GM12873 (cell line): ENCODE measurements at regions not wholly inside any gene's neighbourhood (a gene's known extent, or its start where the extent isn't known, plus 50 kb on each side); places are given as distances from the start of the nearest gene placed in this dataset.

Experiments
- TF ChIP-seq, protein P1 (sequence below): IDR thresholded peaks from 2 replicates; pipeline ENCODE4 v1.5.1; 2012; ENCODE audit warnings: low read depth, mild to moderate bottlenecking, moderate library complexity, low read length, control low read depth; ENCODE audit not compliant: insufficient read depth; ENCODE audit errors: missing control alignments

DNA sequence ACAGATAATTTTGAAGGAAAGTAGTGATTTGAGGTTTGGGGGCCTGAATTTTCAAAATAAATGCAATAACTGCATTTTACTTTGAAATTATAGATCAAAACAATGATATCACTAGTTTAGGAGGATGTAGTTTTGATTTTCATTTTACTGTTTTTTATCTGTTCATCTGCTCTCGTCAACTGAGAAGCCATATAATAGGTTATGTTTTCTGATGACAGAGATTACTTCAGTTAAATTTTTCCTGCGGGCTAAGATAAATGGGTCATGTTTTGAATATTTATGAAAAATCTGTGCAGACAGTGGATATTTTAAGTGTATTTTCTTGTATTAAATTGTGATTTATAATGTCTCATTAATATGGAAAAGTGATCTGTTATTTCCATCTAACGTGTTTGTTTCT lies 573.4 kb downstream of the CPS1 start:
- TF ChIP-seq, protein P1, sequence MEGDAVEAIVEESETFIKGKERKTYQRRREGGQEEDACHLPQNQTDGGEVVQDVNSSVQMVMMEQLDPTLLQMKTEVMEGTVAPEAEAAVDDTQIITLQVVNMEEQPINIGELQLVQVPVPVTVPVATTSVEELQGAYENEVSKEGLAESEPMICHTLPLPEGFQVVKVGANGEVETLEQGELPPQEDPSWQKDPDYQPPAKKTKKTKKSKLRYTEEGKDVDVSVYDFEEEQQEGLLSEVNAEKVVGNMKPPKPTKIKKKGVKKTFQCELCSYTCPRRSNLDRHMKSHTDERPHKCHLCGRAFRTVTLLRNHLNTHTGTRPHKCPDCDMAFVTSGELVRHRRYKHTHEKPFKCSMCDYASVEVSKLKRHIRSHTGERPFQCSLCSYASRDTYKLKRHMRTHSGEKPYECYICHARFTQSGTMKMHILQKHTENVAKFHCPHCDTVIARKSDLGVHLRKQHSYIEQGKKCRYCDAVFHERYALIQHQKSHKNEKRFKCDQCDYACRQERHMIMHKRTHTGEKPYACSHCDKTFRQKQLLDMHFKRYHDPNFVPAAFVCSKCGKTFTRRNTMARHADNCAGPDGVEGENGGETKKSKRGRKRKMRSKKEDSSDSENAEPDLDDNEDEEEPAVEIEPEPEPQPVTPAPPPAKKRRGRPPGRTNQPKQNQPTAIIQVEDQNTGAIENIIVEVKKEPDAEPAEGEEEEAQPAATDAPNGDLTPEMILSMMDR: no peak

DNA sequence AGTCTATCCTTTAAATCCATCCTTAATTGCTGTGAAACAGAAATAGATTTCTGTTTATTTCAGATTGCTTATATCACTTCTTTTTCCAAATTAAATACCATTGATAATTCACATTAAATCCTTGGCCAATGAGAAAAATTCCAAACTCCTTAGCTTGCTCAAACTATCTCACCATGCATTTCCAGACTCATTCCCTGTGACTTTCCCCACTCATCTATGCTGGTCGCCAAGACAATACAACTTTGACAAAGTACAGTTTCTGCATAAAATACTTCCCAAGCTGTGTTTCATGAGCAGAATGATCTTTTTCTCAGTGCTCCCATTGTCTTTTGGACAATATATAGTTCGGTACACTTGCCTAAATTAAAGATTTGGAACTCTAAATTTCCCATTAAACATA lies 575.6 kb downstream of the CPS1 start:
- TF ChIP-seq, protein P1: no peak

DNA sequence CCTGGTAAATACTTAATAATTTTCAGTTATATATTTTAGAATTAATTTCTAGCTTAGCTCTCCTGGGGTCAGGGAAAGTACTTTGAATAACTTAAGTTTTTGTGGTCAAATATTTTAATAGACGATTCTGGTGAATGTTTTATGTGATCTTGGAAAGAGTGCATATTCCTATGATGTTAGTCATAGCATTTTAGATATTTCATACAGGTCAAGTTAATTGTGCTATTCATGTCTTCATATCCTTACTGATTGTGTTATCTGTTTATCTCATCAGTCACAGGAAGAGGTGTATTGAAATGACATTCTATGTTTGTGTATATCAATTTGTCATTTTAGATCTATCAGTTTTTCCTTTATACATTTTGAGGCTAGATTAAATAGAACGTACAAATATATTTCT lies 576.2 kb downstream of the CPS1 start:
- TF ChIP-seq, protein P1: no peak

DNA sequence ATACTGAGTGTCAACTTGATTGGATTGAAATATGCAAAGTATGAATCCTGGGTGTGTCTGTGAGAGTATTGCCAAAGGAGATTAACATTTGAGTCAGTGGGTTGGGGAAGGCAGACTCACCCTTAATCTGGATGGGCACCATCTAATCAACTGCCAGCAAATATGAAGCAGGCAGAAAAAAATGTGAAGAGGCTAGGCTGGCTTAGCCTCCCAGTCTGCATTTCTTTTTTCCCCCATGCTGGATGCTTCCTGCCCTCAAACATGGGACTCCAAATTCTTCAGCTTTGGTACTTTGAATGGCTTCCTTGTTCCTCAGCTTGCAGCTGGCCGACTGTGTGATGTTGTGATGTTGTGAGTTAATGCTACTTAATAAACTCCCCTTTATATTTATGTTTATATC lies 577.4 kb downstream of the CPS1 start:
- TF ChIP-seq, protein P1: no peak

DNA sequence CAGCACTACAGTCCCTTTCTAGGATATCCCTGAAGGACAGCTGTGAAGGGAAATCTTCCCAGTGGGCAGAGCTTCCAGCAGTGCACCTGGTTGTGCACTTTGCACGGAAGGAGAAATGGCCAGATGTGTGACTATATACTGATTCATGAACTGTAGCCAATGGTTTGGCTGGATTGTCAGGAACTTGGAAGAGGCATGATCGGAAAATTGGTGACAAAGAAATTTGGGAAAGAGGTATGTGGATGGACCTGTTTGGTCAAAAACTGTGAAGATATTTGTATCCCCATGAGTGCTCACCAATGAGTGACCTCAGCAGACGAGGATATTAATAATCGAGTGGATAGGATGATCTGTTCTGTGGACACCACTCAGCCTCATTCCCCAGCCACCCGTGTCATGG lies 582.2 kb downstream of the CPS1 start:
- TF ChIP-seq, protein P1: no peak

DNA sequence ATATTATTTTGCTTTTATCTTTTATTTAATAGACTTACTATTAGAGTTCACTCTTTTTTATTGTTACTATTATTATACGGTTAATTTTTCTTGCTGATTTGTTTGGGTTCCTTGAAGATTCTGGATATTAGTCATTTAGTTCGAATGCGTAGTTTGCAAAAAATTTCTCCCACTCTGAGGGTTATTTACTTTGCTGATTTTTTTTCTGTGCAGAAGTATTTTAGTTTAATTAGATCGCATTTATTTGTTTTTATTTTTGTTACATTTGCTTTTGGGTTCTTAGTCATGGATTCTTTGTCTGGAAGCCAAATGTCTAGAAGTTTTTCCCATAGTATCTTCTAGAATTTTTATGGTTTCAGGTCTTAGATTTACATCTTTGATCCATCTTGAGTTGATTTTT lies 585.2 kb downstream of the CPS1 start:
- TF ChIP-seq, protein P1: no peak

DNA sequence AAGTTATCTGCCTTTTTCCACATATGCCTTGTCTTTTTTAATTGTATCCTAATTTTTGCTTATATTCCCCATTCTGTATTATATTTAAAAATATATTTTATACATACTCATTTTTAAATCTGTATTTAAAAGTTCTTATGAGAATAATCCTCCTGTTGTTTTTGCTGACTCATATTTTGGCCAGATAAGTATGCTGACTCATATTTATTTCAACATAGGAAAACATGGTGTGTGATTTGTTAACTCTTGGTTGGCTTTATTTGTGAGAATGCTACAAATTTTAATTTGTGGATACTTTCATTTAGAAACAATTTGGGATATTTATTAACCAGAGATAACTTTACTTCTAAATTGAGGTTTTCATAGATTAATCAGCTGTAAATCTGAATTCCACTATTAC lies 587.7 kb downstream of the CPS1 start:
- TF ChIP-seq, protein P1: no peak
